ENCODE measurements at regions not wholly inside any gene's neighbourhood (a gene's known extent, or its start where the extent isn't known, plus 50 kb on each side); places are given as distances from the start of the nearest gene placed in this dataset.
A peak's percentile ranks its signal among the peaks of the same experiment; 100 is the strongest.

DNA sequence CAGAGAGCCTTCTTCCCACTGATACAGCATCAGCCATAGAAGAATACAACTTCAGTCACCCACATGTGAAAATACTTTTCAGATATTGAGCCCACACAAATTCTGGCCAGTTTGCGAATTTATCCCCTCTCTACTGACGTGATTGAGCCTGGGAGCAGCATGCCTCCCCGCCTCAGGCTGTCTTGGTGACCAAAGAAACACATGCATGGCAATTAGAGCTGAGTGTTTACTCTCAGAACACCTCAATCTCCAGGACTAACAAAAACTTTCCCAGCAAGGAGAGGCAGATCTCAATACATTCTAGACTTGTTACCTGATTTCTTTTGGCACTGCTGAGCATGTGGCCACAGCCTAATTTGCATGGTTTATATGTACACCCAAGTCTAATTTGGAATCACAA is 122.5 kb downstream of the TMEM26 start:
- no peak overlapping the region for H3K4me3 Mint-ChIP-seq
- peaks cover 0 to 4% of the 10 kb centered on the region in 2 donors for H3K9me3 Mint-ChIP-seq
- H3K27ac Mint-ChIP-seq: no peak overlapping the region
- ATAC-seq (replicated peaks) (no peak), DNase-seq (no peak)
- no peaks in the 10 kb centered on the region for H3K36me3 Mint-ChIP-seq (ENCODE audit: insufficient read depth)
- H3K27me3 Mint-ChIP-seq: peaks cover 0 to 20% of the 10 kb centered on the region in 2 donors
- no peaks in the 10 kb centered on the region for H3K4me1 Mint-ChIP-seq (ENCODE audit: low read depth in 2 of 2)

GRCh38 chr10:61329854-61330253 is 123.3 kb downstream of the TMEM26 start:
- DNase-seq: no peak
- peaks cover 0 to 4% of the 10 kb centered on the region in 2 donors for H3K9me3 Mint-ChIP-seq
- H3K27ac Mint-ChIP-seq: no peak overlapping the region
- peaks cover 6 to 27% of the 10 kb centered on the region in 2 donors for H3K27me3 Mint-ChIP-seq
- no peak overlapping the region for H3K4me3 Mint-ChIP-seq
- no peaks in the 10 kb centered on the region for H3K4me1 Mint-ChIP-seq (ENCODE audit: low read depth in 2 of 2)
- H3K36me3 Mint-ChIP-seq (ENCODE audit: insufficient read depth): no peaks in the 10 kb centered on the region
- ATAC-seq (replicated peaks): no peak

GRCh38 chr10:61325223-61325960 is 127.8 kb downstream of the TMEM26 start:
- Mint-ChIP-seq H3K36me3 (ENCODE audit: insufficient read depth) (no peaks in the 10 kb centered on the region), H3K4me1 (ENCODE audit: low read depth in 2 of 2) (no peaks in the 10 kb centered on the region), H3K27me3 (peaks cover 7 to 26% of the 10 kb centered on the region in 2 donors), H3K9me3 (peaks cover 0 to 4% of the 10 kb centered on the region in 2 donors), H3K4me3 (no peak overlapping the region), H3K27ac (no peak overlapping the region)
- ATAC-seq (replicated peaks): no peak
- DNase-seq: no peak

DNA sequence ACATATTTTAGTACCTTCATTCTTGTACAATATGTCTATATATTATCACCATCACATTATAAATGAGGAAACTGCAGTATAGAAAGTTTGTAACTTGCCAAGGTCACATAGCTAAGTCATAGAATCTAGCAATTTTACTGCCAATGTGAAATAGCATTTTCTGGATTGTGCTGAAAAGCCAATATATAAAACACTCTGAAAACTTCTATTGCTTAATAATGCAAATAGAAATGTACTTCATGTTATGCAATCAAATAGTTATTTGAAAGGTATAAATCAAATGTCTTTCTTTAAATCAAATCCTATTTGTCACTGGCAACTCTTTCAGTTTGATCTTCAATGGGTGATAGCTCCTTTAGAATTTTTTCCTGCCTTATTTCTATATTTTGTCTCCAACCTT is 129.5 kb downstream of the TMEM26 start:
- ATAC-seq (replicated peaks): no peak
- H3K27ac Mint-ChIP-seq: no peak overlapping the region
- H3K4me3 Mint-ChIP-seq: no peak overlapping the region

GRCh38 chr10:61321041-61321857 is 131.9 kb downstream of the TMEM26 start:
- Mint-ChIP-seq H3K27ac (no peak overlapping the region), H3K4me3 (no peak overlapping the region), H3K4me1 (ENCODE audit: low read depth in 2 of 2) (no peaks in the 10 kb centered on the region), H3K9me3 (no peaks in the 10 kb centered on the region), H3K36me3 (ENCODE audit: insufficient read depth) (no peaks in the 10 kb centered on the region), H3K27me3 (peaks cover 7 to 14% of the 10 kb centered on the region in 2 donors)
- ATAC-seq (replicated peaks) (no peak), DNase-seq (no peak)

More for the DNA sequence above, 129.5 kb downstream of the TMEM26 start:
- H3K4me1 Mint-ChIP-seq (ENCODE audit: low read depth in 2 of 2): no peaks in the 10 kb centered on the region
- no peaks in the 10 kb centered on the region for H3K36me3 Mint-ChIP-seq (ENCODE audit: insufficient read depth)
- H3K9me3 Mint-ChIP-seq: peaks cover 0 to 2% of the 10 kb centered on the region in 2 donors
- peaks cover 7 to 23% of the 10 kb centered on the region in 2 donors for H3K27me3 Mint-ChIP-seq
- DNase-seq: no peak

- no peak for DNase-seq
Measured at GRCh38 chr10:61320257-61320587, 133.0 kb downstream of the TMEM26 start.

DNA sequence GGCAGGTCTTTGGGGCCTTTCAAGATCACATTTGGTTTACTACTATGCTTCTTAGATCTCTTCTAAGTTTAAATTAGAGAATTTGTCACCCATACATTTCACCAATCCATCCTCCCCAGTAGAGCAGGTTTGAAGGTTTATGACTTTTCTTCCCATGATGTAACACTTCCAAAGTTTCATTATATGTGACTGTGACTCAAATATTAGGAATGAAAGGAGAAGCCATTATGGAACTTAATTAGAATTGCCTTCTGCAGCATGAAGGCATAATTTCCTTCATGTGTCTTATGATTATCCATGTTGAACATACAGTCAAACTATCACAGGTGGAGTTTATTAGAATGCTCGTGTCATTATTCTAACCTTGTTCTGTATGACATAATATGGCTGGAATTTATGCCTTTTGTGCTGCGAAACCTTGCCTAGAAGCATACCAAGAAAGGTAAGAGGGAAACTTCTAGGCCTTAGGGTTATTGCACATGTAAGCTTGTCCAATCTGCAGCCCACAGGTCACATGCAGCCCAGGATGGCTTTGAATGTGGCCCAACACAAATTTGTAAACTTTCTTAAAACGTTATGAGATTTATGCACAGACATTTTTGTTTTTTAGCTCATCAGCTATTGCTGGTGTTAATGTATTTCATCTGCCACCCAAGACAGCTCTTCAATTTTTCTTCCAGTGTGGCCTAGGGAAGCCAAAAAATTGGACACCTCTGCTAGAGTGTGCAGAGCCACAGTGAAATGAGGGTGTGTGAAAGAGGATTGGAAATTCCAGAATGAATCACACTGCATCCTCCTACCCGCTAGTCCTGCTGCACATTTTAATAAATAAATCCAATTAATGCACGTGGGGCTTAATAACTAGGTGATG is 133.6 kb downstream of the TMEM26 start:
- no peak for ATAC-seq (replicated peaks)
- DNase-seq: no peak
- peaks cover 0 to 1% of the 10 kb centered on the region in 2 donors for H3K27me3 Mint-ChIP-seq
- H3K4me1 Mint-ChIP-seq (ENCODE audit: low read depth in 2 of 2): peaks cover 0 to 2% of the 10 kb centered on the region in 2 donors
- no peaks in the 10 kb centered on the region for H3K36me3 Mint-ChIP-seq (ENCODE audit: insufficient read depth)
- no peak overlapping the region for H3K4me3 Mint-ChIP-seq
- H3K27ac Mint-ChIP-seq: no peak overlapping the region
- H3K9me3 Mint-ChIP-seq: no peaks in the 10 kb centered on the region

More at GRCh38 chr10:61320257-61320587, 133.0 kb downstream of the TMEM26 start:
- ATAC-seq (replicated peaks): no peak
- H3K4me1 Mint-ChIP-seq (ENCODE audit: low read depth in 2 of 2): no peaks in the 10 kb centered on the region
- H3K36me3 Mint-ChIP-seq (ENCODE audit: insufficient read depth): no peaks in the 10 kb centered on the region
- H3K4me3 Mint-ChIP-seq: no peak overlapping the region
- peaks cover 5 to 6% of the 10 kb centered on the region in 2 donors for H3K27me3 Mint-ChIP-seq
- no peak overlapping the region for H3K27ac Mint-ChIP-seq
- no peaks in the 10 kb centered on the region for H3K9me3 Mint-ChIP-seq

GRCh38 chr10:61318429-61318828 is 134.8 kb downstream of the TMEM26 start:
- Mint-ChIP-seq H3K27ac (no peak overlapping the region), H3K9me3 (no peaks in the 10 kb centered on the region), H3K4me3 (no peak overlapping the region), H3K4me1 (ENCODE audit: low read depth in 2 of 2) (peaks cover 5 to 12% of the 10 kb centered on the region in 2 donors), H3K27me3 (no peaks in the 10 kb centered on the region), H3K36me3 (ENCODE audit: insufficient read depth) (no peaks in the 10 kb centered on the region)
- DNase-seq: no peak
- no peak for ATAC-seq (replicated peaks)

- Mint-ChIP-seq H3K27me3 (no peaks in the 10 kb centered on the region), H3K36me3 (ENCODE audit: insufficient read depth) (no peaks in the 10 kb centered on the region), H3K4me3 (no peak overlapping the region), H3K27ac (no peak overlapping the region), H3K9me3 (no peaks in the 10 kb centered on the region), H3K4me1 (ENCODE audit: low read depth in 2 of 2) (peaks cover 7 to 15% of the 10 kb centered on the region in 2 donors)
- ATAC-seq (replicated peaks): no peak
- no peak for DNase-seq
Measured at GRCh38 chr10:61317706-61318105, 135.5 kb downstream of the TMEM26 start.

DNA sequence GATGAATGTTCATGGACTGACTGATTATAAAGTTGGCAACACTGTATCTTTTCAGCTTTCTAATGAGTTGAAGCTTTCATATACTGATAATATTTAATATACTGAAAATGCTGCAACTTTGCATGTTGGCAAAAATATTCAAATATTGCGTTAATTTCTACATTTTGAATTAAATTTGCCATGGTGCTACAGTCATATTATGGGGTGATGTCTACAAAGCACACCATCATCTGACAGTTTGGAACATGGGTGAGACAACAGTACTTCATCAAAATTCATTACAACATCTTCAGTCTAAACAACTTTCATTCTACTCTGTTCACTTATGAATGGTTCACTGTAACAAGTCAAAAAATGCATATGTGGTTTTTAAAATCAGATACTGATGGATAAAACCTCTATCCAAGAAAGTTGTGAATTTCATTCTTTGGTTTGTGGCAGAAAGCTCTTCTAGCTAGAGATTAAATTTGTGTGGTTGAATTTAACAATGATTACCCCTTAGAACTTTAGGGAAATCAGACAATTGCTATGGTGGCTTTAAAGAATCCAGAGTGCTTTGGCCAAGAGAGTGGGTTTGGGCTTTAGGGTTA is 136.4 kb downstream of the TMEM26 start:
- Mint-ChIP-seq H3K4me3 (no peak overlapping the region), H3K27me3 (no peaks in the 10 kb centered on the region), H3K9me3 (no peaks in the 10 kb centered on the region), H3K36me3 (ENCODE audit: insufficient read depth) (no peaks in the 10 kb centered on the region), H3K27ac (no peak overlapping the region), H3K4me1 (ENCODE audit: low read depth in 2 of 2) (peaks cover 7 to 15% of the 10 kb centered on the region in 2 donors)
- ATAC-seq (replicated peaks): no peak
- DNase-seq: no peak

DNA sequence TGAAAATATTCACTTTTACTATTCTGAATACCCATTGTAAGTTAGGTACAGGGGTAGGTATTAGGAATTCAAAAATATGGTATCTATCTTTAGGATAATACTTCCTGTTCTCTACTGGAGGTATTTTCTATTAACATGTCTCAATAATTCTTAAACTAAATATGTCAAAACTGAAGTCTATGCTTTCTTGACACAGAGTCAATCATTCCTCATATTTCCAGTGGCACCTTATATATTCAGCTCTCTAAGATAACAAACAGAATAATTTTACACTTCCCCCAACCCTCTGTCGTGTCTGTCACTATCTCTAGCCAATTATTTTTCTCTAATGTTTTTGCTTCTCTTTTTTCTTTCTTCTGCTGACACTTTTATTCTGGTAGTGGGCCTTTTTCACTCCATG is 138.9 kb downstream of the TMEM26 start:
- ATAC-seq (replicated peaks): no peak
- no peaks in the 10 kb centered on the region for H3K27me3 Mint-ChIP-seq

DNA sequence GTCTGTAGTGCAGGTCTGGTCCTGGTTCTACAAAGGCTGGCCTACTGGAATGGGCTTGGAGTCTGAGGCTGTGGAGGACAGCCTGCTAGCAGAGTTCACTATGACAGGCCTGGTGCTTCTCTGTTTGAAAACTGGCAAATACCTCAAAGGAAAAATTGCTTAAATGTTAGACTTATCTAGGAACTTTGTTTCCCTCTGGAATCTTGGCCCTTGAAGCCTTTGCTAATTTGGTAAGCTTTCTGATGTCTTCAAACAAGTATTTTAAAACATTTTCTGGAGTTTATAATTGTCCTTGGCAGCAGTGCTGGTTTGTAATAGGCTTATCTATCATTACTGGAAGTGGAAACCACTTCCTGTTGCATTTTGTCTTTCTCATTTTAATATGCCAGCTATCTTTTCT is 139.7 kb downstream of the TMEM26 start:
- Mint-ChIP-seq H3K27ac (no peak overlapping the region), H3K9me3 (no peaks in the 10 kb centered on the region), H3K4me3 (peak overlapping the region in 1 of 2 donors; percentile 9), H3K36me3 (ENCODE audit: insufficient read depth) (no peaks in the 10 kb centered on the region), H3K4me1 (ENCODE audit: low read depth in 2 of 2) (peaks cover 7 to 15% of the 10 kb centered on the region in 2 donors), H3K27me3 (no peaks in the 10 kb centered on the region)
- no peak for ATAC-seq (replicated peaks)
- no peak for DNase-seq

More for the DNA sequence above, 138.9 kb downstream of the TMEM26 start:
- Mint-ChIP-seq H3K27ac (peak overlapping the region in 1 of 2 donors; percentile 5), H3K4me1 (ENCODE audit: low read depth in 2 of 2) (peaks cover 7 to 15% of the 10 kb centered on the region in 2 donors), H3K4me3 (no peak overlapping the region), H3K36me3 (ENCODE audit: insufficient read depth) (no peaks in the 10 kb centered on the region), H3K9me3 (no peaks in the 10 kb centered on the region)
- DNase-seq: no peak

- no peak for DNase-seq
Measured at GRCh38 chr10:61304746-61305145, 148.4 kb downstream of the TMEM26 start.

More at GRCh38 chr10:61304746-61305145, 148.4 kb downstream of the TMEM26 start:
- H3K9me3 Mint-ChIP-seq: no peaks in the 10 kb centered on the region
- no peaks in the 10 kb centered on the region for H3K27me3 Mint-ChIP-seq
- H3K4me1 Mint-ChIP-seq (ENCODE audit: low read depth in 2 of 2): no peaks in the 10 kb centered on the region
- no peak overlapping the region for H3K27ac Mint-ChIP-seq
- no peak overlapping the region for H3K4me3 Mint-ChIP-seq
- ATAC-seq (replicated peaks): no peak
- no peaks in the 10 kb centered on the region for H3K36me3 Mint-ChIP-seq (ENCODE audit: insufficient read depth)

Data from effector memory CD8-positive, alpha-beta T cell (primary cell).